Breast epithelium (tissue), 3 donors: ENCODE measurements at regions not wholly inside any gene's neighbourhood (a gene's known extent, or its start where the extent isn't known, plus 50 kb on each side); places are given as distances from the start of the nearest gene placed in this dataset.

Experiments used
- CTCF ChIP-seq, 3 donors: fragments of 450-650 bp; IDR thresholded peaks; one replicate each; pipeline ENCODE4 v1.5.1; 2016 to 2017; ENCODE audit warnings: antibody characterized with exemption in 3 of 3, mild to moderate bottlenecking in 3 of 3, moderate library complexity in 3 of 3
- POLR2A ChIP-seq: fragments of 450-650 bp; IDR thresholded peaks from one replicate; pipeline ENCODE4 v1.6.1; 2016; ENCODE audit warnings: antibody characterized with exemption, mild to moderate bottlenecking, moderate library complexity

GRCh38 chr3:159640225-159640624, 348.4 kb upstream of the IL12A start:
- TF ChIP-seq CTCF (IDR thresholded peaks at IDR 0.05), result no peak
- TF ChIP-seq POLR2A, result no peak
